ENCODE measurements at regions not wholly inside any gene's neighbourhood (a gene's known extent, or its start where the extent isn't known, plus 50 kb on each side); places are given as distances from the start of the nearest gene placed in this dataset.

DNA sequence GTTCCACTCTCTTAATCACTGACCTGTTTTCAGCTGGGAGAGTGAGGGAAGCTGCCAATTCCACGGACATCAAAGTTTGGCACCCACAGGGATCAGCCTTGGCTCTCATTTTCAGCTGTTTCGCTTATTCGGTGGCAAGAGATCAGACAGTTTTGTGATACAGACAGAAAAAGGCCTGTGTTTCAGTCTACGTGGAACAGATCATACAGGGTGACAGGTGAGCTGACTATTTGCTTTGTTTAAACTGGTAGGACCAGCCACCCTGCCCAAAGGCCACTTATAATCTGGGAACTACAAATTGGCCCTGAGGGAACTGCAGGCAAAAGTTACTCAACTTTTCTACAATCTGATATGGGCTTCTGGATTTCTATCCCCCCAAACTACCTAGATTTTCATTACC is 128.6 kb downstream of the ZNF467 start:
- DNase-seq (no peak), ATAC-seq (ENCODE audit: insufficient read depth, low FRiP score) (no peak)
- H3K4me1 ChIP-seq (ENCODE audit: control insufficient read depth in 5 of 5, insufficient read depth in 5 of 5, low read length in 5 of 5), result no peaks in the 10 kb centered on the region
- no peak overlapping the region for H3K9ac ChIP-seq (ENCODE audit: insufficient read depth in 1 of 2, low read length in 2 of 2)
- H3K9me3 ChIP-seq (ENCODE audit: control insufficient read depth in 4 of 4, insufficient read depth in 3 of 4, low read length in 3 of 4), result peaks cover 0 to 2% (median 0%) of the 10 kb centered on the region in 4 donors
- H3K27me3 ChIP-seq (ENCODE audit: control insufficient read depth in 3 of 3, insufficient read depth in 3 of 3, low read length in 2 of 3), result no peaks in the 10 kb centered on the region
- TF ChIP-seq, protein P1, sequence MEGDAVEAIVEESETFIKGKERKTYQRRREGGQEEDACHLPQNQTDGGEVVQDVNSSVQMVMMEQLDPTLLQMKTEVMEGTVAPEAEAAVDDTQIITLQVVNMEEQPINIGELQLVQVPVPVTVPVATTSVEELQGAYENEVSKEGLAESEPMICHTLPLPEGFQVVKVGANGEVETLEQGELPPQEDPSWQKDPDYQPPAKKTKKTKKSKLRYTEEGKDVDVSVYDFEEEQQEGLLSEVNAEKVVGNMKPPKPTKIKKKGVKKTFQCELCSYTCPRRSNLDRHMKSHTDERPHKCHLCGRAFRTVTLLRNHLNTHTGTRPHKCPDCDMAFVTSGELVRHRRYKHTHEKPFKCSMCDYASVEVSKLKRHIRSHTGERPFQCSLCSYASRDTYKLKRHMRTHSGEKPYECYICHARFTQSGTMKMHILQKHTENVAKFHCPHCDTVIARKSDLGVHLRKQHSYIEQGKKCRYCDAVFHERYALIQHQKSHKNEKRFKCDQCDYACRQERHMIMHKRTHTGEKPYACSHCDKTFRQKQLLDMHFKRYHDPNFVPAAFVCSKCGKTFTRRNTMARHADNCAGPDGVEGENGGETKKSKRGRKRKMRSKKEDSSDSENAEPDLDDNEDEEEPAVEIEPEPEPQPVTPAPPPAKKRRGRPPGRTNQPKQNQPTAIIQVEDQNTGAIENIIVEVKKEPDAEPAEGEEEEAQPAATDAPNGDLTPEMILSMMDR (IDR thresholded peaks at IDR 0.05; ENCODE audit: control extremely low read depth, extremely low read depth), result no peak
- no peaks in the 10 kb centered on the region for H3K36me3 ChIP-seq (ENCODE audit: control insufficient read depth in 4 of 4, insufficient read depth in 4 of 4, low read length in 4 of 4)
- no peak overlapping the region for H3K27ac ChIP-seq (ENCODE audit: low read depth in 1 of 2, low read length in 1 of 2)
- no peak overlapping the region for H3K4me3 ChIP-seq
- 79 to 85% methylated on average over 4 of the region's 4 CpGs for WGBS, 2 donors

DNA sequence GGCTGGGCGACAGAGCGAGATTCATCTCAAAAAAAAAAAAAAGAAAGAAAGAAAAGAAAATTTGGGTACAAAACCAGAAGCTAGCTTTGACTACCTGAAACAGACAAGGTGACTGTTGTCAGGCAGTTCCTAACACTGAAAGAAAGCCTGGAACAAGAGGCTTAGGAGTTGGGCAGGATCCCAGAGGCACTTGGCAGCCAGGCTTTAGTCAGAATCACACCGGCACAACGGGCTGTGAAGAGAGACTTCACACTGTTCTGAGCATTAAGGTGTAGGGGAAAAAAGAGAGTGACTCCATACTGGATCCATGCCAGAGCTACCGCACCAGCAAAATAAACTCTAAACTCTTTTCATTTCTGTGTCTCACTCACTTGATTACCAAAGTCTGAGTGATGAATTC is 130.8 kb downstream of the ZNF467 start:
- WGBS, 2 donors, result 72 to 77% methylated on average over 5 of the region's 5 CpGs
- Histone ChIP-seq H3K36me3 (ENCODE audit: control insufficient read depth in 4 of 4, insufficient read depth in 4 of 4, low read length in 4 of 4) (no peaks in the 10 kb centered on the region), H3K9me3 (ENCODE audit: control insufficient read depth in 4 of 4, insufficient read depth in 3 of 4, low read length in 3 of 4) (peaks cover 0 to 2% (median 0%) of the 10 kb centered on the region in 4 donors), H3K9ac (ENCODE audit: insufficient read depth in 1 of 2, low read length in 2 of 2) (no peak overlapping the region), H3K4me1 (ENCODE audit: control insufficient read depth in 5 of 5, insufficient read depth in 5 of 5, low read length in 5 of 5) (no peaks in the 10 kb centered on the region), H3K27me3 (ENCODE audit: control insufficient read depth in 3 of 3, insufficient read depth in 3 of 3, low read length in 2 of 3) (no peaks in the 10 kb centered on the region), H3K27ac (ENCODE audit: low read depth in 1 of 2, low read length in 1 of 2) (no peak overlapping the region), H3K4me3 (no peak overlapping the region)
- TF ChIP-seq, protein P1 (IDR thresholded peaks at IDR 0.05; ENCODE audit: control extremely low read depth, extremely low read depth), result no peak
- DNase-seq, result peak in 1 of 3 donors; percentile 46
- ATAC-seq (ENCODE audit: insufficient read depth, low FRiP score), result no peak

DNA sequence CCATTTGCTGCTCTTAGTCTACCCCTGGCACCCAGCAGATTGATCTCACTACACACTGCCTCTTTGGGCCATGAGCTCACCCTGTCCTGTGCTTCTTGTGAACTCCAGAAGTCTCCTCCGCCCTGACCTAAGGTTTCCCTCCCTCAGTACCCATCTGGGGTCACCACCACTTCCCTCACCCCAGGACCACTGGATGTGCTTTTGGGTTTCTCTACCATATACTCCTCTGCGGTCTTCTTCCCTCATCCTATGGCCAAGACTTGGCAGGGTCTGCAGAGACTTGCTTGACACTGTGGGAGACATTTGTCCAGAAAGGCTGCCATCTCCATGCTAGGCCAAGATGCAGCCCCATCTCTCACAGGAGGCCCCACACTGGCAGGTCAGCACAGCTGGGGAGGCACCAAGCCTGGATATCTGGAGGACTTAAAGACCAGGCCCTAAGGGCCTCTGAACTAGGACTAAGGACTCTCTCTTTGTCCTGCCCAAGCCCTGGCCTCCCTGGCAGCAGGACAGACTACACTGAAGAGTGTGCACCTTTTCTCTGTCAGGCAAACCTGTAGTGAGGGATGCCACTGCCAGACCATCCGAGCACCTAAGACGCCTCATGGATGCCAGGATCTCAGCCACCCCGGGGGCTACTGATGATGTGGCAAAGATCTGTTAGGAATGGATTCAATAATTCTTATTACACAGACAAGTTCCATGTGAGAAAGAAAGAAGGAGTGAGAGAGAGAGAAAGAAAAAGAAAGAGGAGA is 134.6 kb downstream of the ZNF467 start:
- no peak overlapping the region for H3K9ac ChIP-seq (ENCODE audit: insufficient read depth in 1 of 2, low read length in 2 of 2)
- no peak overlapping the region for H3K27ac ChIP-seq (ENCODE audit: low read depth in 1 of 2, low read length in 1 of 2)
- no peaks in the 10 kb centered on the region for H3K36me3 ChIP-seq (ENCODE audit: control insufficient read depth in 4 of 4, insufficient read depth in 4 of 4, low read length in 4 of 4)
- DNase-seq (no peak), ATAC-seq (ENCODE audit: insufficient read depth, low FRiP score) (no peak)
- WGBS, 2 donors, result 90 to 92% methylated on average over 5 of the region's 5 CpGs
- no peak overlapping the region for H3K4me3 ChIP-seq
- no peaks in the 10 kb centered on the region for H3K27me3 ChIP-seq (ENCODE audit: control insufficient read depth in 3 of 3, insufficient read depth in 3 of 3, low read length in 2 of 3)
- H3K4me1 ChIP-seq (ENCODE audit: control insufficient read depth in 5 of 5, insufficient read depth in 5 of 5, low read length in 5 of 5), result no peaks in the 10 kb centered on the region
- peaks cover 0 to 2% (median 0%) of the 10 kb centered on the region in 4 donors for H3K9me3 ChIP-seq (ENCODE audit: control insufficient read depth in 4 of 4, insufficient read depth in 3 of 4, low read length in 3 of 4)
- TF ChIP-seq, protein P1 (IDR thresholded peaks at IDR 0.05; ENCODE audit: control extremely low read depth, extremely low read depth), result no peak

All from lung (tissue), 11 donors.